BJ (cell line): ENCODE measurements at regions not wholly inside any gene's neighbourhood (a gene's known extent, or its start where the extent isn't known, plus 50 kb on each side); places are given as distances from the start of the nearest gene placed in this dataset.

Experiments used
- CTCF ChIA-PET: fragments of 350-600 bp; formaldehyde crosslinking; extraction: SDS; loops from one replicate; lab custom pipeline; 2021; ENCODE audit warnings: antibody characterized with exemption, inconsistent platforms; lab: Yijun Ruan, JAX
- POLR2A ChIA-PET: fragments of 300-600 bp; sonication (Branson Sonifier 250); formaldehyde crosslinking; extraction: SDS; loops from one replicate; lab custom pipeline; 2021; ENCODE audit warnings: antibody characterized with exemption; lab: Charles Lee
- DNase-seq: peaks from one replicate; pipeline ENCODE4 v3.0.0-alpha.2; 2011; ENCODE audit warnings: low read depth
- H3K27me3 ChIP-seq: 2 replicates; pipeline ENCODE4 v1.6.0; 2011; ENCODE audit warnings: low read length; ENCODE audit not compliant: control insufficient read depth, insufficient read depth
- H3K36me3 ChIP-seq: 2 replicates; pipeline ENCODE4 v1.5.1; 2011; ENCODE audit warnings: low read length; ENCODE audit not compliant: control insufficient read depth, insufficient read depth
- H3K4me3 ChIP-seq: 2 replicates; pipeline ENCODE4 v1.5.1; 2011; ENCODE audit warnings: low read depth, mild to moderate bottlenecking, control low read depth, low read length
- TF ChIP-seq, protein P1 (sequence below): IDR thresholded peaks from 2 replicates; pipeline ENCODE4 v1.5.1; 2011; ENCODE audit warnings: low read depth, mild to moderate bottlenecking, control low read depth, inconsistent platforms, low read length, moderate library complexity; ENCODE audit not compliant: insufficient read depth

DNA sequence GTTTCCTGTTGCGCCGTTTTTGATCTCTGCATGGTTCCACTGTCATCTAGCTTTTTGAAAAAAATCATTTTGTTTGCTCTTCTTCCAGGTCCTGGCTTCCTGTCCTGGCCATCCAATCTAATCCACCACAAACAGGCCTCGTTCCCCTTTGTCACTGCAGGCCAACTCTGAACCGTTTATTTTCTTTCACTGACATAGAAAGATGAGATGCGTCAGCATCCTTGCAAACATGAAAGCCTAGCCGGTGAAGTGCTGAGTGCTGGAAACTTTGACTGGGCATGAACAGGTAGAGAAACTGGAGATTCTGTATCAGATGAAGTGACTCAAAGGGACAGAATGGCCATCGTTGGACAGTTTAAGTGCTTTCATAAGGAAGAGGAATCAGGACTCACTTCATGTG, 1247.8 kb downstream of the TYW1 start:
- DNase-seq, result no peak
- H3K4me3 ChIP-seq, result no peak overlapping the region
- POLR2A ChIA-PET, result no interaction called here
- CTCF ChIA-PET, result no interaction called here
- TF ChIP-seq, protein P1, sequence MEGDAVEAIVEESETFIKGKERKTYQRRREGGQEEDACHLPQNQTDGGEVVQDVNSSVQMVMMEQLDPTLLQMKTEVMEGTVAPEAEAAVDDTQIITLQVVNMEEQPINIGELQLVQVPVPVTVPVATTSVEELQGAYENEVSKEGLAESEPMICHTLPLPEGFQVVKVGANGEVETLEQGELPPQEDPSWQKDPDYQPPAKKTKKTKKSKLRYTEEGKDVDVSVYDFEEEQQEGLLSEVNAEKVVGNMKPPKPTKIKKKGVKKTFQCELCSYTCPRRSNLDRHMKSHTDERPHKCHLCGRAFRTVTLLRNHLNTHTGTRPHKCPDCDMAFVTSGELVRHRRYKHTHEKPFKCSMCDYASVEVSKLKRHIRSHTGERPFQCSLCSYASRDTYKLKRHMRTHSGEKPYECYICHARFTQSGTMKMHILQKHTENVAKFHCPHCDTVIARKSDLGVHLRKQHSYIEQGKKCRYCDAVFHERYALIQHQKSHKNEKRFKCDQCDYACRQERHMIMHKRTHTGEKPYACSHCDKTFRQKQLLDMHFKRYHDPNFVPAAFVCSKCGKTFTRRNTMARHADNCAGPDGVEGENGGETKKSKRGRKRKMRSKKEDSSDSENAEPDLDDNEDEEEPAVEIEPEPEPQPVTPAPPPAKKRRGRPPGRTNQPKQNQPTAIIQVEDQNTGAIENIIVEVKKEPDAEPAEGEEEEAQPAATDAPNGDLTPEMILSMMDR, result no peak
- H3K27me3 ChIP-seq, result no peaks in the 10 kb centered on the region
- no peaks in the 10 kb centered on the region for H3K36me3 ChIP-seq

GRCh38 chr7:68245688-68246087, 1249.1 kb downstream of the TYW1 start:
- Histone ChIP-seq H3K27me3 (no peaks in the 10 kb centered on the region), H3K36me3 (no peaks in the 10 kb centered on the region), H3K4me3 (no peak overlapping the region)
- no peak for DNase-seq
- CTCF ChIA-PET, result no interaction called here
- POLR2A ChIA-PET, result no interaction called here
- TF ChIP-seq, protein P1, result no peak

GRCh38 chr7:68246189-68246633, 1249.6 kb downstream of the TYW1 start:
- DNase-seq, result no peak
- no peaks in the 10 kb centered on the region for H3K36me3 ChIP-seq
- TF ChIP-seq, protein P1, result no peak
- ChIA-PET POLR2A (no interaction called here), CTCF (interaction anchor here (1.1 kb wide), 1 partner anchor 22 kb away, joined by 3 read pairs; no protein-coding TSS in a partner anchor)
- H3K27me3 ChIP-seq, result no peaks in the 10 kb centered on the region
- no peak overlapping the region for H3K4me3 ChIP-seq

GRCh38 chr7:68247126-68247525, 1250.5 kb downstream of the TYW1 start:
- no peaks in the 10 kb centered on the region for H3K27me3 ChIP-seq
- no peak overlapping the region for H3K4me3 ChIP-seq
- POLR2A ChIA-PET, result no interaction called here
- CTCF ChIA-PET, result interaction anchor here (1.1 kb wide), 1 partner anchor 21 kb away, joined by 3 read pairs; no protein-coding TSS in a partner anchor
- no peak for DNase-seq
- TF ChIP-seq, protein P1, result no peak
- no peaks in the 10 kb centered on the region for H3K36me3 ChIP-seq

DNA sequence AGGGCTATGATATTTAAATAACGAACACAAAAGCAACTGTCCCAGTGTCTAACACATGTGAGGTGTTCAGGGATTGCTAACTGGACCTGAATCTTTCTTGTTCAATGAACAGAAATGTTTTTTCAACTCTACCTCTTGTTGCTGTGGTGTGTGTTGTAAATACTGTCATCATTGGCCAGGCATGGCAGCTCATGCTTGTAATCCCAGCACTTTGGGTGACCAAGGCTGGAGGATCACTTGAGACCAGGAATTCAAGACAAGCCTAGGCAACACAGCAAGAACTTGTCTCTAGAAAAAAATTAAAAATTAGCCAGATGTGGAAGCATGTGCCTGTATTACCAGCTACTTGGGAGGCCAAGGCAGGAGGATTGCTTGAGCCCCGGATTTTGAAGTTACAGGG, 1250.9 kb downstream of the TYW1 start:
- H3K4me3 ChIP-seq, result no peak overlapping the region
- no peaks in the 10 kb centered on the region for H3K36me3 ChIP-seq
- ChIA-PET CTCF (interaction anchor here (1.1 kb wide), 1 partner anchor 21 kb away, joined by 3 read pairs; no protein-coding TSS in a partner anchor), POLR2A (no interaction called here)
- no peak for DNase-seq
- H3K27me3 ChIP-seq, result no peaks in the 10 kb centered on the region
- TF ChIP-seq, protein P1, result no peak
